Loucy (cell line): ENCODE measurements at regions not wholly inside any gene's neighbourhood (a gene's known extent, or its start where the extent isn't known, plus 50 kb on each side); places are given as distances from the start of the nearest gene placed in this dataset.

Experiments
- H2AFZ ChIP-seq: fragments of 200-600 bp; sonication (generic); 2 replicates; pipeline ENCODE4 v1.6.0; 2016; ENCODE audit warnings: antibody characterized with exemption, mild to moderate bottlenecking, low read length, moderate library complexity
- H3F3A ChIP-seq: fragments of 200-600 bp; 2 replicates; pipeline ENCODE4 v1.6.0; 2016; ENCODE audit warnings: antibody characterized with exemption, low read depth, mild to moderate bottlenecking
- H3K27me3 ChIP-seq: fragments of 200-600 bp; sonication (generic); 2 replicates; pipeline ENCODE4 v1.6.1; 2014; ENCODE audit warnings: low read length, mild to moderate bottlenecking; ENCODE audit not compliant: insufficient read depth, poor library complexity, severe bottlenecking
- H3K36me3 ChIP-seq: fragments of 200-600 bp; sonication (generic); 2 replicates; pipeline ENCODE4 v1.6.1; 2016; ENCODE audit warnings: low read length; ENCODE audit not compliant: insufficient read depth
- H3K4me1 ChIP-seq: fragments of 200-600 bp; sonication (generic); 2 replicates; pipeline ENCODE4 v1.5.1; 2014; ENCODE audit warnings: low read length, mild to moderate bottlenecking; ENCODE audit not compliant: insufficient read depth, poor library complexity, severe bottlenecking
- H3K4me2 ChIP-seq: fragments of 200-600 bp; sonication (generic); 2 replicates; pipeline ENCODE4 v1.6.0; 2014; ENCODE audit warnings: antibody characterized with exemption, low read length, low read depth, mild to moderate bottlenecking; ENCODE audit not compliant: poor library complexity, severe bottlenecking
- H3K4me3 ChIP-seq: fragments of 200-600 bp; sonication (generic); 2 replicates; pipeline ENCODE4 v1.5.1; 2014; ENCODE audit warnings: low read length, mild to moderate bottlenecking, mixed read lengths; ENCODE audit not compliant: poor library complexity, severe bottlenecking
- H3K79me2 ChIP-seq: fragments of 200-600 bp; sonication (generic); 2 replicates; pipeline ENCODE4 v1.6.1; 2014; ENCODE audit warnings: low read length; ENCODE audit not compliant: insufficient read depth
- H3K9ac ChIP-seq: fragments of 200-600 bp; sonication (generic); 2 replicates; pipeline ENCODE4 v1.6.0; 2014; ENCODE audit warnings: mild to moderate bottlenecking, low read depth, low read length, moderate library complexity; ENCODE audit not compliant: poor library complexity, severe bottlenecking
- H3K9me2 ChIP-seq: fragments of 200-600 bp; sonication (generic); replicated peaks from 2 replicates; pipeline ENCODE4 v1.6.1; 2016; ENCODE audit warnings: low read depth, low read length, mixed read lengths
- H3K9me3 ChIP-seq: fragments of 200-600 bp; sonication (generic); 2 replicates; pipeline ENCODE4 v1.6.1; 2014; ENCODE audit warnings: mild to moderate bottlenecking, antibody characterized with exemption, low read length, low read depth; ENCODE audit not compliant: insufficient read depth
- H4K20me1 ChIP-seq: fragments of 200-600 bp; sonication (generic); 2 replicates; pipeline ENCODE4 v1.6.0; 2014; ENCODE audit warnings: antibody characterized with exemption, low read length, mild to moderate bottlenecking; ENCODE audit not compliant: insufficient read depth, poor library complexity, severe bottlenecking
- CTCF ChIP-seq: fragments of 200-600 bp; sonication (generic); conservative IDR thresholded peaks from 2 replicates; pipeline ENCODE4 v1.5.1; 2014; ENCODE audit warnings: mild to moderate bottlenecking, antibody characterized with exemption, low read length
- EZH2phosphoT487 ChIP-seq: fragments of 200-600 bp; IDR thresholded peaks from 2 replicates; pipeline ENCODE4 v1.6.1; 2018; ENCODE audit warnings: antibody characterized with exemption, mild to moderate bottlenecking, moderate library complexity, borderline replicate concordance

GRCh38 chr7:148478551-148478950, 112.0 kb upstream of the C7orf33 start:
- no peaks in the 10 kb centered on the region for H4K20me1 ChIP-seq
- H3K4me2 ChIP-seq: no peak overlapping the region
- no peak overlapping the region for H3K9ac ChIP-seq
- H2AFZ ChIP-seq: no peak overlapping the region
- H3K9me3 ChIP-seq: no peaks in the 10 kb centered on the region; the same call in 1 of the 2 replicates
- no peaks in the 10 kb centered on the region for H3K9me2 ChIP-seq
- H3K27me3 ChIP-seq: no peaks in the 10 kb centered on the region
- no peaks in the 10 kb centered on the region for H3K36me3 ChIP-seq
- H3K4me1 ChIP-seq: no peaks in the 10 kb centered on the region
- no peak for TF ChIP-seq EZH2phosphoT487
- no peak for TF ChIP-seq CTCF
- H3K79me2 ChIP-seq: no peaks in the 10 kb centered on the region
- H3K4me3 ChIP-seq: no peak overlapping the region
- H3F3A ChIP-seq: no peaks in the 10 kb centered on the region

- Histone ChIP-seq H3K9me2 (no peaks in the 10 kb centered on the region), H3F3A (no peaks in the 10 kb centered on the region), H3K36me3 (no peaks in the 10 kb centered on the region), H3K9me3 (no peaks in the 10 kb centered on the region; the same call in 1 of the 2 replicates), H3K4me3 (no peak overlapping the region), H4K20me1 (no peaks in the 10 kb centered on the region), H3K79me2 (no peaks in the 10 kb centered on the region), H3K9ac (no peak overlapping the region), H3K27me3 (no peaks in the 10 kb centered on the region), H3K4me1 (no peaks in the 10 kb centered on the region), H2AFZ (no peak overlapping the region), H3K4me2 (no peak overlapping the region)
- TF ChIP-seq CTCF (no peak), EZH2phosphoT487 (no peak)
Observed at GRCh38 chr7:148480479-148481146, 110.0 kb upstream of the C7orf33 start.

- no peaks in the 10 kb centered on the region for H3K27me3 ChIP-seq
- H3K9me2 ChIP-seq: no peaks in the 10 kb centered on the region
- TF ChIP-seq EZH2phosphoT487: no peak
- TF ChIP-seq CTCF: no peak
- no peaks in the 10 kb centered on the region; the same call in 1 of the 2 replicates for H3K9me3 ChIP-seq
- H4K20me1 ChIP-seq: no peaks in the 10 kb centered on the region
- no peaks in the 10 kb centered on the region for H3K36me3 ChIP-seq
- no peak overlapping the region for H3K4me3 ChIP-seq
- H3K4me1 ChIP-seq: no peaks in the 10 kb centered on the region
- H3K79me2 ChIP-seq: no peaks in the 10 kb centered on the region
- no peaks in the 10 kb centered on the region for H3F3A ChIP-seq
- no peak overlapping the region for H3K4me2 ChIP-seq
- H2AFZ ChIP-seq: no peak overlapping the region
- H3K9ac ChIP-seq: no peak overlapping the region
Observed at GRCh38 chr7:148481147-148481526, 109.4 kb upstream of the C7orf33 start.
